Effector memory CD8-positive, alpha-beta T cell (primary cell): ENCODE measurements at regions not wholly inside any gene's neighbourhood (a gene's known extent, or its start where the extent isn't known, plus 50 kb on each side); places are given as distances from the start of the nearest gene placed in this dataset.
"Not testable (repeated sequence)": the region's sequence is repeated elsewhere in the genome, so short reads cannot be mapped to it uniquely, and the experiment has no call there.

Experiments used
- ATAC-seq: fragments of 150-1000 bp; cut with Tn5 transposase; replicated peaks from 2 replicates; pipeline ENCODE4 v1.10.0; 2021; ENCODE audit warnings: mild to moderate bottlenecking, moderate library complexity
- DNase-seq, 3 experiments: peaks; one replicate each; pipeline ENCODE4 v3.0.0; 2021
- H3K27ac Mint-ChIP-seq, 2 donors: one replicate each; pipeline ENCODE4 v1.8.0; 2022; ENCODE audit warnings: mild to moderate bottlenecking in 2 of 2, mixed read lengths in 2 of 2, moderate library complexity in 2 of 2
- H3K27me3 Mint-ChIP-seq, 2 donors: one replicate each; pipeline ENCODE4 v1.8.0; 2022; ENCODE audit warnings: mixed read lengths in 2 of 2
- H3K36me3 Mint-ChIP-seq: one replicate; pipeline ENCODE4 v1.8.0; 2022; ENCODE audit warnings: mild to moderate bottlenecking, moderate library complexity, mixed read lengths; ENCODE audit not compliant: insufficient read depth
- H3K4me1 Mint-ChIP-seq, 2 donors: one replicate each; pipeline ENCODE4 v1.8.0; 2022; ENCODE audit warnings: low read depth in 2 of 2, mixed read lengths in 2 of 2
- H3K4me3 Mint-ChIP-seq, 2 donors: one replicate each; pipeline ENCODE4 v1.8.0; 2022; ENCODE audit warnings: mild to moderate bottlenecking in 2 of 2, mixed read lengths in 2 of 2, moderate library complexity in 2 of 2
- H3K9me3 Mint-ChIP-seq, 2 donors: one replicate each; pipeline ENCODE4 v1.8.0; 2022; ENCODE audit warnings: mixed read lengths in 2 of 2

GRCh38 chr6:122154912-122155575 lies 244.4 kb upstream of the HSF2 start:
- peaks cover 4% of the 10 kb centered on the region for H3K36me3 Mint-ChIP-seq
- no peak overlapping the region for H3K4me3 Mint-ChIP-seq
- no peaks in the 10 kb centered on the region for H3K27me3 Mint-ChIP-seq
- DNase-seq (no peak), ATAC-seq (no peak)
- no peaks in the 10 kb centered on the region for H3K4me1 Mint-ChIP-seq
- H3K9me3 Mint-ChIP-seq = peaks cover 0 to 3% of the 10 kb centered on the region in 2 donors
- no peak overlapping the region for H3K27ac Mint-ChIP-seq

DNA sequence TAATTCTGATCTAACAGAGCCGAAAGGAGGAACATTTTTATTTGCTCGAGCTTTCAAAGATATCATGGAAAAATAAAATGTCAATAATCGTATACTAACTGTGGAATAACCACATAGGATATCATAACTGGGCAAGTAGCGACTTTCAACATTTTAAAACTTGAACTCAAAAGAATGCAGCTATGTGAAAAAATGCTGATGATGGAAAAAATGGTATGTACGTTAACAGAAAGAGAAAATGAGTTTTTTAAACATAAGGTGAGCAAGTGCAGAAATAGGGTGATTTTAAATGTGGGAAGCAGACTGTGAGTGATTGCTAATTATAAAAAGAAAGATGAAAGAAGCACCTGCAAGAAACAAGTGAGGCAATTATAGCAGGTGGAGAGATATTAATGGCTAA lies 238.3 kb upstream of the HSF2 start:
- Mint-ChIP-seq H3K9me3 (peaks cover 5 to 9% of the 10 kb centered on the region in 2 donors), H3K27me3 (no peaks in the 10 kb centered on the region), H3K36me3 (peaks cover 4% of the 10 kb centered on the region), H3K27ac (no peak overlapping the region), H3K4me1 (no peaks in the 10 kb centered on the region), H3K4me3 (no peak overlapping the region)
- no peak for DNase-seq
- ATAC-seq = no peak

GRCh38 chr6:122165014-122165413 lies 234.4 kb upstream of the HSF2 start:
- ATAC-seq (no peak), DNase-seq (no peak)
- peaks cover 4 to 9% of the 10 kb centered on the region in 2 donors for H3K9me3 Mint-ChIP-seq
- no peaks in the 10 kb centered on the region for H3K4me1 Mint-ChIP-seq
- H3K27me3 Mint-ChIP-seq = no peaks in the 10 kb centered on the region
- H3K27ac Mint-ChIP-seq = no peak overlapping the region
- H3K36me3 Mint-ChIP-seq = no peaks in the 10 kb centered on the region
- no peak overlapping the region for H3K4me3 Mint-ChIP-seq

GRCh38 chr6:122170274-122170673 lies 229.2 kb upstream of the HSF2 start:
- Mint-ChIP-seq H3K27me3 (no peaks in the 10 kb centered on the region), H3K4me3 (no peak overlapping the region), H3K9me3 (no peaks in the 10 kb centered on the region), H3K27ac (no peak overlapping the region), H3K4me1 (no peaks in the 10 kb centered on the region), H3K36me3 (no peaks in the 10 kb centered on the region)
- DNase-seq (no peak), ATAC-seq (no peak)

- no peaks in the 10 kb centered on the region for H3K9me3 Mint-ChIP-seq
- H3K36me3 Mint-ChIP-seq = no peaks in the 10 kb centered on the region
- H3K27me3 Mint-ChIP-seq = no peaks in the 10 kb centered on the region
- H3K4me3 Mint-ChIP-seq = no peak overlapping the region
- no peaks in the 10 kb centered on the region for H3K4me1 Mint-ChIP-seq
- H3K27ac Mint-ChIP-seq = no peak overlapping the region
- ATAC-seq (no peak), DNase-seq (no peak)
Observed at GRCh38 chr6:122178988-122179387, 220.5 kb upstream of the HSF2 start.

DNA sequence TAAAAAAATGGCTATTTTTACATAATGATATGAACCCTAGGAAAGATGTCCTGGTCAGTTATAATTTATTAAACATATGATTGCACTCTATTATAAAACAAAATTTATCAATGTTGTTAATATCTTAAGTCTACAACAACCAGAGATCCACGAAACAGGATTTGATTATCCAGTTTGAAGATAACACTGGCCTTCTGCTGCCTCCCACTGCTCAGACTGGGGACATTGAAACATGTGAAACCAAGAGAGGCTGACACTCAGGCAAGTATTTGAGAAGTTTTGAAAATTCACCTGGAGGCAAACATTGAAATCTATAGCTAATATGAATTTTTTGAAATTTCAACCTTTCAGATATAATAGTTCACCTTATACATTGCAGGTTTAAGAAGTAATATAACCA lies 219.3 kb upstream of the HSF2 start:
- ATAC-seq = no peak

GRCh38 chr6:122182061-122182460 lies 217.4 kb upstream of the HSF2 start:
- H3K27ac Mint-ChIP-seq = no peak overlapping the region

More for the DNA sequence above, 219.3 kb upstream of the HSF2 start:
- Mint-ChIP-seq H3K27me3 (no peaks in the 10 kb centered on the region), H3K4me3 (no peak overlapping the region), H3K36me3 (no peaks in the 10 kb centered on the region), H3K4me1 (no peaks in the 10 kb centered on the region), H3K9me3 (peaks cover 0 to 2% of the 10 kb centered on the region in 2 donors), H3K27ac (no peak overlapping the region)
- no peak for DNase-seq

GRCh38 chr6:122184401-122184827 lies 215.0 kb upstream of the HSF2 start:
- Mint-ChIP-seq H3K9me3 (peaks cover 0 to 2% of the 10 kb centered on the region in 2 donors), H3K27me3 (no peaks in the 10 kb centered on the region), H3K4me1 (no peaks in the 10 kb centered on the region), H3K4me3 (no peak overlapping the region), H3K36me3 (no peaks in the 10 kb centered on the region), H3K27ac (no peak overlapping the region)
- ATAC-seq = no peak
- no peak for DNase-seq

More at GRCh38 chr6:122182061-122182460, 217.4 kb upstream of the HSF2 start:
- Mint-ChIP-seq H3K9me3 (peaks cover 0 to 2% of the 10 kb centered on the region in 2 donors), H3K4me1 (no peaks in the 10 kb centered on the region), H3K4me3 (no peak overlapping the region), H3K27me3 (no peaks in the 10 kb centered on the region), H3K36me3 (no peaks in the 10 kb centered on the region)
- ATAC-seq = no peak
- no peak for DNase-seq

DNA sequence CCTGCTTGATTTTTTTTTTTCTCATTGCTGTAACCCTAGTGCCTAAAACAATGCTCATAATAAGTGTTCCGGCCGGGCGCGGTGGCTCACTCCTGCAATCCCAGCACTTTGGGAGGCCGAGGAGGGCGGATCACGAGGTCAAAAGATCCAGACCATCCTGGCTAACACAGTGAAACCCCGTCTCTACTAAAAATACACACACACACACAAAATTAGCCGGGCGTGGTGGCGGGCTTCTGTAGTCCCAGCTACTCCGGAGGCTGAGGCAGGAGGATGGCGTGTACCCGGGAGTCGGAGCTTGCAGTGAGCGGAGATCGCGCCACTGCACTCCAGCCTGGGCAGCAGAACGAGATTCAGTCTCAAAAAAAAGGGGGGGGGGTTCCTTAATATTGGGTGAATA lies 214.0 kb upstream of the HSF2 start:
- H3K9me3 Mint-ChIP-seq, H3K36me3 Mint-ChIP-seq, H3K4me3 Mint-ChIP-seq, ATAC-seq, H3K4me1 Mint-ChIP-seq, DNase-seq, H3K27me3 Mint-ChIP-seq, H3K27ac Mint-ChIP-seq: not testable (repeated sequence)

DNA sequence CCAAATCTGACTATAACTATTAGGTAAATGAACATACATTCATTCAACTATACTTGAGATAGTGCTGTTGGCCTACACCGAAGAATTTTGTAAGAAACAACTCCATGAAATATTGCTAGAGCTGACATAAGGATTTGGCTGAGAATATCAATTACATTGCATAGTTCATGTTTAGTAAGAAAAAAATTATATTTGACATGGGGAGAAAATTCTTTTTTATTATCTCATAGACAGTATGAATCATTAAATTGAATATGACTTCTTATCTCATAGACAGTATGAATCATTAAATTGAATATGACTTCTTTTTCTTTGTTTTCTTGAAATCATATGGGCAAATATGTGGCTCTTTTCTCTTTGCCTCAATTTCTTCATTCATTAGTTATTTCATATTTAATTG lies 212.3 kb upstream of the HSF2 start:
- Mint-ChIP-seq H3K9me3 (peaks cover 0 to 2% of the 10 kb centered on the region in 2 donors), H3K4me1 (no peaks in the 10 kb centered on the region), H3K4me3 (no peak overlapping the region), H3K27me3 (no peaks in the 10 kb centered on the region), H3K36me3 (no peaks in the 10 kb centered on the region), H3K27ac (no peak overlapping the region)
- ATAC-seq = no peak
- DNase-seq = no peak

DNA sequence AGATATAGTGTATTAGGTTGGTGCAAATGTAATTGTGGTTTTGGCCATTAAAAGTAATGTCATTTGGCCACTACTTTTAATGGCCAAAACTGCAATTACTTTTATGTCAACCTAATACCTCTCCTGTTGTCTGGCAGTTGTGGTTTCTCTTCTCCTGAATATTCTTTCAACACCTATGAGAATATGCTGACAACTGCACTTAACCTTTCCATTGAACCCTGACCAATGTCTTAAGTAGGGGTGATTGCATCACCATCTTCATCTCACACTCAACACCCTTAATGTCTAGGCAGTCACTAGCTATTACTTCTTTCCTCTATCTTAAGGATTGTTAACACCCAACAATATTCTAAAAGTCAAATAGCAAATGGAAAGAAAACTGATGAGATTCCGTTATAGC lies 200.5 kb upstream of the HSF2 start:
- no peak for DNase-seq
- Mint-ChIP-seq H3K27me3 (no peaks in the 10 kb centered on the region), H3K36me3 (no peaks in the 10 kb centered on the region)

DNA sequence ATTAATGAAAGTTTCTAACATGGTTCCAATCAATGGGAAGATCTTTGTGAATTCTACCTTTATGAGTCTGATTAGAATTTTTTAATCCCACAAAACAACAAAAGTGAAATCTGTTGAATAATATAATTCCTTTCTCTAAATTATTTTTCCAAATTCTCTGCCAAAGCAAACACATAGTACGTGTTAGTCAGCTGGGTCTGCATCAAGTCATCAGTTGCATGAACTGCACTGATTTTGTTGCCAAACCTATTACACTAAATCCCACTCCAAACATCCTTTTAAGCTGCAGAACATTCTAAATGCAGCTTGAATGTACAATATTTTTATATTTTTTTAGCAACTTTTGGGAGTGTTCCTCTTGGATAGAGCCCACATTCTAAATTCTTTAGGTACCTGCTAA lies 199.0 kb upstream of the HSF2 start:
- ATAC-seq (no peak), DNase-seq (no peak)
- Mint-ChIP-seq H3K36me3 (no peaks in the 10 kb centered on the region), H3K27ac (no peak overlapping the region), H3K4me1 (no peaks in the 10 kb centered on the region), H3K27me3 (no peaks in the 10 kb centered on the region), H3K9me3 (peaks cover 6 to 11% of the 10 kb centered on the region in 2 donors), H3K4me3 (no peak overlapping the region)

More for the DNA sequence above, 200.5 kb upstream of the HSF2 start:
- no peak for ATAC-seq
- Mint-ChIP-seq H3K4me3 (no peak overlapping the region), H3K9me3 (peaks cover 0 to 2% of the 10 kb centered on the region in 2 donors), H3K27ac (no peak overlapping the region), H3K4me1 (no peaks in the 10 kb centered on the region)

- H3K4me3 Mint-ChIP-seq = no peak overlapping the region
- ATAC-seq (no peak), DNase-seq (no peak)
- peaks cover 6 to 8% of the 10 kb centered on the region in 2 donors for H3K9me3 Mint-ChIP-seq
- H3K27me3 Mint-ChIP-seq = no peaks in the 10 kb centered on the region
- no peak overlapping the region for H3K27ac Mint-ChIP-seq
- H3K36me3 Mint-ChIP-seq = no peaks in the 10 kb centered on the region
- H3K4me1 Mint-ChIP-seq = no peaks in the 10 kb centered on the region
Observed at GRCh38 chr6:122202576-122203137, 196.8 kb upstream of the HSF2 start.

GRCh38 chr6:122207061-122207460 lies 192.4 kb upstream of the HSF2 start:
- Mint-ChIP-seq H3K4me3 (no peak overlapping the region), H3K4me1 (no peaks in the 10 kb centered on the region), H3K27ac (no peak overlapping the region), H3K36me3 (no peaks in the 10 kb centered on the region), H3K27me3 (no peaks in the 10 kb centered on the region), H3K9me3 (peaks cover 6 to 8% of the 10 kb centered on the region in 2 donors)
- no peak for DNase-seq
- ATAC-seq = no peak
